PC-3 (cell line): ENCODE measurements at regions not wholly inside any gene's neighbourhood (a gene's known extent, or its start where the extent isn't known, plus 50 kb on each side); places are given as distances from the start of the nearest gene placed in this dataset.

Source experiments
- ATAC-seq: fragments of 200-7000 bp; cut with Tn5 transposase; 2 replicates; pipeline ENCODE4 v1.9.1; 2020; ENCODE audit warnings: mild to moderate bottlenecking, moderate library complexity
- BruUV-seq: library from RNA; stranded (reverse); fragments of 400-500 nt; replicated peaks from 2 replicates; lab custom pipeline; 2021; lab: Mats Ljungman, UMichigan
- CTCF ChIA-PET: fragments of 300-600 bp; sonication (Branson Sonifier 250); formaldehyde crosslinking; loops from one replicate; lab custom pipeline; 2022; ENCODE audit warnings: antibody characterized with exemption; lab: Charles Lee
- POLR2A ChIA-PET: fragments of 300-600 bp; sonication (Branson Sonifier 250); formaldehyde crosslinking; loops from one replicate; lab custom pipeline; 2022; ENCODE audit warnings: antibody characterized with exemption; ENCODE audit not compliant: unreplicated experiment; lab: Charles Lee
- DNase-seq: peaks from one replicate; pipeline ENCODE4 v3.0.0-alpha.2; 2015
- H2AFZ ChIP-seq: fragments of 300-600 bp; sonication (generic); 2 replicates; pipeline ENCODE4 v1.6.0; 2016; ENCODE audit warnings: antibody characterized with exemption, low read length
- H3F3A ChIP-seq: fragments of 300-600 bp; sonication (generic); one replicate; pipeline ENCODE4 v1.6.0; 2017; ENCODE audit warnings: antibody characterized with exemption, low read length, control low read depth, mild to moderate bottlenecking; ENCODE audit not compliant: unreplicated experiment
- H3K27ac ChIP-seq: fragments of 300-600 bp; sonication (generic); 2 replicates; pipeline ENCODE4 v1.5.1; 2016; ENCODE audit warnings: mild to moderate bottlenecking, low read length
- H3K27me3 ChIP-seq: fragments of 300-600 bp; sonication (generic); 2 replicates; pipeline ENCODE4 v1.6.1; 2016; ENCODE audit warnings: low read length, mixed read lengths
- H3K36me3 ChIP-seq: fragments of 300-600 bp; sonication (generic); 2 replicates; pipeline ENCODE4 v1.6.1; 2016; ENCODE audit warnings: low read depth, mixed run types, low read length, mixed read lengths
- H3K4me1 ChIP-seq: fragments of 300-600 bp; sonication (generic); 2 replicates; pipeline ENCODE4 v1.5.1; 2016; ENCODE audit warnings: low read length; ENCODE audit not compliant: insufficient read depth
- H3K4me2 ChIP-seq: fragments of 300-600 bp; sonication (generic); 2 replicates; pipeline ENCODE4 v1.6.0; 2016; ENCODE audit warnings: low read length
- H3K4me3 ChIP-seq: fragments of 300-600 bp; sonication (generic); 2 replicates; pipeline ENCODE4 v1.5.1; 2016; ENCODE audit warnings: mild to moderate bottlenecking, low read length, mixed read lengths
- H3K79me2 ChIP-seq: fragments of 300-600 bp; sonication (generic); 2 replicates; pipeline ENCODE4 v1.6.1; 2017; ENCODE audit warnings: low read length, mixed read lengths
- H3K9ac ChIP-seq: fragments of 300-600 bp; sonication (generic); 2 replicates; pipeline ENCODE4 v1.6.0; 2016; ENCODE audit warnings: mild to moderate bottlenecking, low read length
- H3K9me2 ChIP-seq: fragments of 300-600 bp; sonication (generic); replicated peaks from 2 replicates; pipeline ENCODE4 v1.6.1; 2016; ENCODE audit warnings: mixed run types, low read length, mixed read lengths
- H3K9me3 ChIP-seq: fragments of 300-600 bp; sonication (generic); 2 replicates; pipeline ENCODE4 v1.6.1; 2016; ENCODE audit warnings: low read length, mixed read lengths
- H4K20me1 ChIP-seq: fragments of 300-600 bp; sonication (generic); 2 replicates; pipeline ENCODE4 v1.6.1; 2016; ENCODE audit warnings: low read length, mixed read lengths
- EZH2 ChIP-seq: fragments of 300-600 bp; sonication (generic); IDR thresholded peaks from one replicate; pipeline ENCODE4 v1.6.1; 2017; ENCODE audit warnings: antibody characterized with exemption, mild to moderate bottlenecking, low read length; ENCODE audit not compliant: unreplicated experiment
- EZH2phosphoT487 ChIP-seq: fragments of 300-600 bp; sonication (generic); IDR thresholded peaks from 2 replicates; pipeline ENCODE4 v1.6.1; 2018; ENCODE audit warnings: mild to moderate bottlenecking, antibody characterized with exemption, low read length, borderline replicate concordance
- intact Hi-C: fragments of 100-400 bp; cut with micrococcal nuclease; formaldehyde crosslinking; loops from 2 replicates; pipeline ENCODE4 v1.9.0; 2023
- TF ChIP-seq, protein P1 (sequence below): fragments of 300-600 bp; sonication (generic); conservative IDR thresholded peaks from 2 replicates; pipeline ENCODE4 v1.5.1; 2017; ENCODE audit warnings: antibody characterized with exemption, low read depth, mild to moderate bottlenecking, low read length

DNA sequence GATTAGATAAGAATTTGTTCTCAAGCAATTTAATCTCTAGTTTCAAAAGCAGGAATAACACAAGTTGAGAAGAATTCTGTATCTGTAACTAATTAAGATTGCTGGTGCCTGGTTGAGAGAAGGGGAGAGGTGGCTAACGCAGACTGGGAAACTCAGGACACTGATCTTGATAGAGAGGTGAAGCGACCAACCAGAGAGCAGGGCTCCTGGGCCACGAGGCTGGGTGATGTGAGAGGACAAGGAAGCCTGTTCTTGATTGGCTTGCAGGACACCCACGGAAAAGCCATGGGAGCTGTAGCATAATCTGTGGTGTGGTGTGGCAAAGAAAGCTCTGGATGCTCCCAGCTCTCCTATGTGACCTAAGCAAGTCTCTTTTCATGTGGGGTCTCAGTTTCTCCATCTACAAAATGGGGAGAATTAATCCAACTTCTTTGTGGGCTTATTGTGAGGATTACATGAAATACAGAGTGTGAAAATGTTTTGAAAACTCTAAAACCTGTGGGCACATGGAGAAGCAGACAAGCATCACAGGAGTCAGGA lies 594.1 kb upstream of the BRINP1 start:
- Histone ChIP-seq H2AFZ (no peak overlapping the region), H3K9ac (no peak overlapping the region)
- CTCF ChIA-PET = no interaction called here

DNA sequence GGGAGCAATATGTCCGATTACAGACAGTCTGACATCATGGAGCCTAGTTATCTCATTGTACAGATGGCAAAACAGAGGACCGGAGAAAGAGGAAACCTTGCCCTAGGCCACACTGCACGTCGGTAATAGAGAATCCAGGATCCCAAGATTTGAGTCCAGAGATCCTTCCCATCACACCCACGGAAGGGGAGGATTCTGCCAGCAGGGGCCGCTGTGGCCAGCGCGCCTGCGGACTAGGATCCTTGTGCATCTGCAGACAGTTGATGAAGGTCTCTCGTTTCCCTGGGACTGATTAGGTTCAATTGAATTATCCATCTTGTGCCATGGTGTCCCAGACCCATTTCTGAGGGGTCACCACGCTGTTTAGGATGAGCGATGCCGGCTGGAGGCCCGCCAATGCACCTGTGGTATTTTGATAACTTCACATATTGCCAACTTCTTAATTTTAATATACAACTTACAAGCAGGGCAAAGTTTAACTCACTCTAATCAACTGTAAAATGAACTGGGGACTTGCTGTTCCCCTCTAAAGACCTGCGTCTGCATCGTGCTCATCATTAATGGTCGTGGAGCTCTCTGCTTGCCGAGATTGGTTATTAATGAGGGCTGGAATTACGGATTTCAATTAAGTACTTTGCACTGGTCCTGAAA lies 592.7 kb upstream of the BRINP1 start:
- no TSS peak for BruUV-seq
- intact Hi-C loops = loop anchor here (5.0 to 10.0 kb wide), 2 partner anchors 385 to 513 kb away; no protein-coding TSS in a partner anchor
- Histone ChIP-seq H3K9me2 (no peaks in the 10 kb centered on the region), H3K27me3 (no peaks in the 10 kb centered on the region), H4K20me1 (no peaks in the 10 kb centered on the region), H3K4me1 (no peaks in the 10 kb centered on the region), H3K36me3 (no peaks in the 10 kb centered on the region), H3K79me2 (no peaks in the 10 kb centered on the region), H3K4me3 (no peak overlapping the region), H2AFZ (no peak overlapping the region), H3K27ac (no peak overlapping the region), H3K9ac (no peak overlapping the region), H3F3A (no peaks in the 10 kb centered on the region), H3K4me2 (no peak overlapping the region), H3K9me3 (no peaks in the 10 kb centered on the region)
- TF ChIP-seq, protein P1, sequence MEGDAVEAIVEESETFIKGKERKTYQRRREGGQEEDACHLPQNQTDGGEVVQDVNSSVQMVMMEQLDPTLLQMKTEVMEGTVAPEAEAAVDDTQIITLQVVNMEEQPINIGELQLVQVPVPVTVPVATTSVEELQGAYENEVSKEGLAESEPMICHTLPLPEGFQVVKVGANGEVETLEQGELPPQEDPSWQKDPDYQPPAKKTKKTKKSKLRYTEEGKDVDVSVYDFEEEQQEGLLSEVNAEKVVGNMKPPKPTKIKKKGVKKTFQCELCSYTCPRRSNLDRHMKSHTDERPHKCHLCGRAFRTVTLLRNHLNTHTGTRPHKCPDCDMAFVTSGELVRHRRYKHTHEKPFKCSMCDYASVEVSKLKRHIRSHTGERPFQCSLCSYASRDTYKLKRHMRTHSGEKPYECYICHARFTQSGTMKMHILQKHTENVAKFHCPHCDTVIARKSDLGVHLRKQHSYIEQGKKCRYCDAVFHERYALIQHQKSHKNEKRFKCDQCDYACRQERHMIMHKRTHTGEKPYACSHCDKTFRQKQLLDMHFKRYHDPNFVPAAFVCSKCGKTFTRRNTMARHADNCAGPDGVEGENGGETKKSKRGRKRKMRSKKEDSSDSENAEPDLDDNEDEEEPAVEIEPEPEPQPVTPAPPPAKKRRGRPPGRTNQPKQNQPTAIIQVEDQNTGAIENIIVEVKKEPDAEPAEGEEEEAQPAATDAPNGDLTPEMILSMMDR = peak; percentile 64
- no peak for TF ChIP-seq EZH2
- DNase-seq = peak; percentile 40
- ChIA-PET CTCF (no interaction called here), POLR2A (no interaction called here)
- peak; percentile 60; the same call in 1 of the 2 replicates for ATAC-seq

More for the DNA sequence above, 594.1 kb upstream of the BRINP1 start:
- Histone ChIP-seq H3K27ac (no peak overlapping the region), H3K9me2 (no peaks in the 10 kb centered on the region), H3K36me3 (no peaks in the 10 kb centered on the region), H3K27me3 (no peaks in the 10 kb centered on the region), H3K4me1 (no peaks in the 10 kb centered on the region), H3K4me2 (no peak overlapping the region), H4K20me1 (no peaks in the 10 kb centered on the region), H3K9me3 (no peaks in the 10 kb centered on the region), H3K4me3 (no peak overlapping the region), H3K79me2 (no peaks in the 10 kb centered on the region), H3F3A (no peaks in the 10 kb centered on the region)
- TF ChIP-seq, protein P1 = no peak
- TF ChIP-seq EZH2phosphoT487 = no peak
- no peak for TF ChIP-seq EZH2
- POLR2A ChIA-PET = no interaction called here
- DNase-seq = no peak
- no TSS peak for BruUV-seq
- ATAC-seq = no peak
- intact Hi-C loops = loop anchor here (5.0 to 10.0 kb wide), 2 partner anchors 384 to 511 kb away; no protein-coding TSS in a partner anchor
